HG03354 (cell line): ENCODE measurements at regions not wholly inside any gene's neighbourhood (a gene's known extent, or its start where the extent isn't known, plus 50 kb on each side); places are given as distances from the start of the nearest gene placed in this dataset.

Experiments used
- ATAC-seq: cut with Tn5 transposase; IDR thresholded peaks from one replicate; pipeline ENCODE4 v1.9.1; 2021; ENCODE audit warnings: mild to moderate bottlenecking; ENCODE audit not compliant: unreplicated experiment, poor library complexity, severe bottlenecking

DNA sequence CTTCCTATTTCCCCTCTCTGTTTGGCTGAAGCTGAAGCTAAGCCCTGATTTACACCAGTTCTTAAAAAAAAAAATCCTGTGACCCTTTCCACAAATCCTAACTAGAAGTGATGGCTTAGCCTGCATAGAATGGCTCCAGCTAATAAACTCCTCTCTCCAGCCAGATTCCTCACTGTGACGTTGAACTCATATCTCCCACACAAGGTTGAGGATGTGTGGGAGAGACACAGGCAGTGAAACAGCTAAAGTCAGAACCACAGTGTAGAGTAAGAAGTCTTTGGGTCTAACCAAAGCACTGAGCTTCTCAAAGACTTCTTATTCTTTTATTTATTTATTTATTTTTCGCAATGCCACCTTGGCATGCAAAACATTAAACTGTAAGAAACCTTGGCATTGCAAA is 268.3 kb downstream of the SNX13 start:
- ATAC-seq, result no peak

DNA sequence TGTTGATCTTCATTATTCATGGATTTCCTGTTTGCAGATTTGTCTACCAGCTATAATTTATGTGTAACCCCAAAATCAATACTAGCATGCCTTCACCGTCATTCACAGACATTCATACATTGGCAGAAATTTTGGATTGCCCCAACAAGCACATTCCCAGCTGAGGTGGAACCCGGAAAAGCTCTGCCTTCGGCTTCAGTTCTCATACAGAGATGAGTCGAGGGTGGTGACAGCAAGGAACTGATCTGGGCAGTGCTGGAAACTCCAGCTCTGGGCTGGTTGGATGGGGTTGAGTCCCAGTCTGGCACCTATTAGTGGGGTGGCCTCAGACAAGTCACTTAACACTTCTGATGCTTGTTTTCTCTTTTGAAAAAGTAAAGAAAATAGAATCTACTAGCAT is 267.5 kb downstream of the SNX13 start:
- ATAC-seq, result no peak

DNA sequence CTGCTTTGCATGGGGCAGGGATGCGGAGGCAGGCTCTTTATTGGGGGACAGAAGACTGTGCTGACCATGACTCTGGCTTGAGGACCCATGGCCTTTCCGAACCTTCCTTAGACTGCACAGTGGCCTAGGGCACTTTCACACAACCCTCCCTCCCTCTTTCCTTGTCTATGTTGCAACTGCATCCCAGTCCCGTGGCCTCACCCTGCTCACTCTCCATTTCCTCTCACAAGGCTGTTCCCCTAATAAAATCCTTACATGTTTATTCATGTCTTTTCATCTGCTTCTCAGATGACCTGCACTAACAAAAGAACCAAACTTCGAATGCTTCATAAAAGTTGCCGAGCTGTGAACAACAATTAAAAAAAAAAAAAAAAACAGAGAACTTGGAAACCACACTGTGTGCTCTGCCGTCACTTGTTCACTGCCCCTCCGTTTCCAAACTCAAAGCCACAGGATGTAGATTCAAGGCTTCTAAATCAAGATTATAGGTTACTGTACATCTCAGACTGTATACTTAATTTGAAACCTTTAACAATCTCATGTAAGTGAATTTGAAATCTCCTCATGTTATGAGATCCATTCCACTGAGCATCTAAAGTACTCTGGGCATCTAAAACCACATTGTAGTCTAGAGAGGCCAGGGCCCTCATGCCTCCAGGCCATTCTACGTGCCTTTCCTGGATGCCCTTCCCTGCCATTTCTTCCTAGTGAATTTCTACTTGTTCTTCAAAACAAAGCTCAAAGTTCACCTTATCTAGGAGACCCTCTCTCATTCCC is 265.9 kb downstream of the SNX13 start:
- ATAC-seq, result no peak

DNA sequence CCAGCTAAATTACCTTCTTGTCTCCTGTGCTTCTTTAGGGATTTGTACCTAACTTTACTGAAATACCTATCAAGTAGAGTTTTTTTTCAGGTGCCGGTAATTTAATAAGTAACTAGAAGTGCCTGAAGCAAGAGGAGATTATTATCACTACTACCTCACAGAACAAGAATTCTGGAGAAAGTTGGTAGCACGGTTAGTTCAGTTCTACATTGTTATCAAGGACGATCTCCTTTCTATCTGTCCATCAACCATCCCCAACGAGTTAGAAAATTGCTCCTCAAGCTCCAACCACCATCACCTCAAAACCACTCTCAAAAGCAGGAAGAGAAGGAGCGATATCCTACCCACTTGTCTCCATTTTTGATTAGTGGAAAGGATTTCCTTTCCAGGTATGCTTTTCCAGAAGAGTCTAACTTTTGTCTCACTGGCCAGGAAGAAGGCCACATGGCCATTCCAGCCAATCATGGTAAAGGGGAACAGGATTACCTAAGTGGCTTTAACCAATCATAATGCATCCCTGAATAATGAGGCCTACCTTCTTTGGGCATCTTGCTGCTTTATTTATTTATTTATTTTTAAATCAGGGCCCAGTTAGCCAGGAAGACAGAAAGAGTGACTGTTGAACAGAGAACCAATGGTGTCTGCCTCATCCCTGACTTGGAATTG is 265.2 kb downstream of the SNX13 start:
- ATAC-seq, result no peak

DNA sequence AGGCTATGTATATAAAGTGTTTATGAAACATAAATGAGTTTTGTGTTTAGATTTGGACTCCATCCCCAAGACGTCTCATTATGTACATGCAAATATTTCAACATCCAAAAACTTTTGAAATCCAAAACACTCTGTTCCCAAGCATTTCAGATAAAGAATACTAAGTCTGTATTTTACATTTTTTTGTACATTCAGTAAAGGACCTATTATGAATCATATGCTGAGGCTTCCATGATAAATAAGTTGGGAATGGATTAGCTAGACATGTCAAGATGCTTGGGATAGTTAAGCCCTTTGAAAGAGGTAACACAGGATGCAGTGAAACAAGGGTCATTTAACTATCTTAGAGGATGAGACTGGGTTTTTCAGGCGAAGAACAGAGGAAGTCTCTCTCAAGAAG is 262.9 kb downstream of the SNX13 start:
- no peak for ATAC-seq

DNA sequence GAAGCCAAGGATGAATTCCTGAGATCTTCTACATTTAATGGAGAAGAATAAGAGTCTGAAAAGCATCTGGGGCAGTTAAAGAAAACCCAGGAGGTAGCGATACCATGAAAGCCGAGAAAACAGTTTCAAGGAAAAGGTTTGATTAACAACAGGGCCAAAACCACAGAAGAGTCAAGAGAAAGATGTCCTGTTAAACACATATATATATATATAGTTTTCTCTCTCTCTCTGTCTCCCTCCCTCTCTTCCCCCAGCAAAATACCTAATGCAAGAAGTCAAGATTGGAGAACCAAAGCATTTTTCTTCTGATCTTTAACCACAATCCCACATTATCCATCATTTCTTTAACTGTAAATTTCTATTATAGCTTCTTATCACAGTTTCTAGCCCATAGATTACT is 261.4 kb downstream of the SNX13 start:
- ATAC-seq, result no peak

DNA sequence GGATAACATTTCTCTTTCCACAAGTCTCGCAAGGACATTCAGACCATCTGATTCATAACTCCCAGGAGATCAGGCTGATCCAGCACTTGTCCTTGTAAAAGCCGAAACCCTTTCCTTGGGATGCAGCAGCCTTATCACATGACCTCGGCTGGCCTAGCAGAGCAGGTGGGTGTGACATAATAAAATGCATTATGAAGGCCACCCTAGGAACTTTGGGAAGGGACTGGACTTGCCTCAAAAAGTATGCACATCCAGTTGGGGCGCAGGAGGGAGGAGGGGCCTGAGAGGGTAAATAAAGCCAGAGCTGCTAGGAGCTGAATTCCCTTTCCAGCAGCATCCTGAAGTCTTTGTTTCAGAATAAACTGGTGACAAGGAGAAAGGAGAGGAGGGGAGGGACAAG is 260.8 kb downstream of the SNX13 start:
- no peak for ATAC-seq

DNA sequence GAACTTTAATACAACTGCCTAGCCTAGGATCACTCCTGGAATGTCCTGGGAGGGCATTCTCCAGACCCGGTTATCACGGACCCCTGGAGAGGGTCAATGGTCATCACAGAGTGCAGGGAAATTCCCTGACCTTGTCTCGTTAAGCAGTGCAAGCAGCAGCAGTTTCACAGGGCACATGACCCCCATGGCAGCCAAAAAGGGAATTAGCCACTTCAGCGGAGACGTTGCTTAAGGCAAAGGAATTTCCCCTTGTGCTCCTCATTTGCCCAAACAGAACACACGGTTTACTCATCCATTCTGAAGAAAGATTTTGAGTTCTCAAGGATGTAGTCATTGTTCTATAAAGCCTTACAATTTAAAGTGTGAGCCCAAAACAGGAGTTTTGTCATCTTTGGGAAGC is 260.3 kb downstream of the SNX13 start:
- no peak for ATAC-seq

DNA sequence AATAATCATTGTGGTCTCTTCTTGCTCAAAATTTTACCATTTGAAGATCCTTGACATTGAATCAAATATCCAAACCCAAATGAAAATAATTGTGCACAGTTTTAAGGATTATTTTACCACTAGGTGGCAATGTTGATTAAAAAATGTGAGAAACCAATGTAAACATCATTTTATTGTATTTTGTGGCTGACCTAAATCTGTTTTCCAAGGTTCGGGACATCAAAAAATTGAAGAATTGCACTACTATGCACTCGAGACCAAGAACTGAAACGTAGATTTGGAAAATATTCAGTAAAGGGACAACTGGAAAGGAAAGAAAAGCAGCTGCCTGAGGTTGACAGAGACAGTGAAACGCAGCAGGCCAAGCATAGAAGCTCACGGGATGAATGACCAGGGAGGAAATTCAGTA is 259.3 kb downstream of the SNX13 start:
- no peak for ATAC-seq

DNA sequence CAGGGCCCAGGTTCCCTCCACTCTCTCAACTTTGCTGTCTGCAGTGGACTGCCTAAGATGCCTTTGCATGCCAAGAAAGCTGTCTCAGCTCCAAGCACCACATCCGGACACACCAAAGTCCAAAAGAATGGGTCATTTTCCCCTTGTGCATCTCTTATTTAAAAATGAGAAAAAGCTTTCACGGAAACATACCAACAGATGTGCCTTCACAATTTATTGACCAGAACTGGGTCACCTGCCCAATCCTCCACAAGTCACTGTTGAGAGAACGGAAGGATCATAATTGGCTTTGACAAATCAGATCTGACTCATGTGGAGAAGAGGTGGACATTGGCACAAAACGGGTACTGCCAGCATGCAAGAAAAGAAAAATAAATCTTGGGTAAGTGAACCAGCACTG is 258.3 kb downstream of the SNX13 start:
- no peak for ATAC-seq

DNA sequence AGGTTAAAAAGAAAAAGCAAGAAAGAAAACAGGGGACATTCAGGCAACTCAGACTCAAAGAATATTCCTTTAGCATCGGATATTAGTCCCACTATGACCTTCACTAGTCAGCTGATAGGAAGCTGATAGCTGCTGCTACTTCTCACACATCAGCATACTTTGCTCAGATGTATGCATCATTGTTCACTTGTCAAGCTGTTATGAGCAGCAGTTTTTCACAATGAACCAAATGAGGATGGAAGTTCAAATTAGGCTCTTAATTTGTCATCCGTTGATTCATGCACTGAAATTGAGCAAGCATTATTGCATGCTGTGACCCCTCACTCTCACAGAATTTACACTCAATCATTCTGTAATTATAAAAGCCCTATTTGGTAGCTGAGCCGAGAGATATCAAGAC is 257.7 kb downstream of the SNX13 start:
- no peak for ATAC-seq

DNA sequence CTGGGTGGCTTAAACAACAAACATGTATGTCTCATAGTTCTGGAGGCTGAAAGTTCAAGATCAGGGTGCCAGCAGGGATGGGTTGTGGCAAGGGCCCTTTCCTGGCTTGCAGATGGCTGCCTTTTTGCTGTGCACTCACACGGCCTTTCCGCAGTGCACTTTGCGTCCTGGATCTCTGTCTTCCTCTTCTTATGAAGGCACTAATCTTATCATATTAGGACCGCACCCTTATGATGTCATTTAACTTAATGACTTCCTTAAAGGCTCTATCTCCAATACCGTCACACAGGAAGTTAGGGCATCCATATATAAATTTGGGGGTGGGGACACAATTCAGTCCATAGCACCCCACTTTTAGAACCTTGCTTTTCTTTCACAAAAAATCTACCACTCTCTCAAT is 255.2 kb downstream of the SNX13 start:
- ATAC-seq, result no peak

DNA sequence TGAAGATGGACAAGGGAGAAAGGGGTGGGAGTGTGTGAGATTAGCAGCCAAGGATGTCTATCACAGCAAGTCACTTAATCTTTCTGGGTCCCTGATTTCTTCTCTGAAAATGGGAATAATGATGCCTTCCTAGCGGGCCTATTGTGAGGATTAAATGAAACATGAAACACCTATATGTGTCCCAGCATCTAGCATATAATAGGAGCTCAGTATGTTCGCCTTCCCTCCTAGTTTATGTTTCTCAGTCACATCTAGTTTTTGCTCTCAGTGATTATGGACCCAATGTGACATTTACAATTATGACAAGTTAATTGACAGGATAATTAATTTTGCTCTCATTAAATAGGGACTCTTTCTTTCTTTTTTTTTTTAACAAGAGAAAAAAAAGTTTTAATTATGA is 252.9 kb downstream of the SNX13 start:
- ATAC-seq, result no peak

DNA sequence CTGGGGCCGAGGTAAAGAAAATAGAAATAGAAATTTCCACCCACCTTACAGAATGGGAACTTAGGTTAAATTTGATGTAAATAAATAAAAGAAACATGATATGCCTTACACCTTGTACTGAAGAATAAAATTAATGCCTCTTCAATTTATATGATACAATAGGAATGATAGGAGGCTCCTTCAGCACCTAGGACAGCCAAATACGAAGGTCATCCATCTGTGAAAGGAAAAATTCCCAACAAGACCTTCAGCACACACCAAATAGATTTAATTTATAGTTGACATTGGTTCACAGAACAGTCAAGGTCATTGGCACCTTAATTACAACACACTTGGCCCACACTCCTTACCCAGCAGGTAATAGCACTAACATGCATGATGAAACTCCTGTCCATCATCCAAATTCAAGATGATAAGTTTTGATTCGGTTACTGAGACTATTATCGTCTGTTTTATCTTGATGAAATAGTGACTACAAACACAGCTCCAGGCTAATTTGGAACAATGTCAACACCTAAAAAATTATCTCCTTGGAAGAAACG is 250.9 kb downstream of the SNX13 start:
- no peak for ATAC-seq

DNA sequence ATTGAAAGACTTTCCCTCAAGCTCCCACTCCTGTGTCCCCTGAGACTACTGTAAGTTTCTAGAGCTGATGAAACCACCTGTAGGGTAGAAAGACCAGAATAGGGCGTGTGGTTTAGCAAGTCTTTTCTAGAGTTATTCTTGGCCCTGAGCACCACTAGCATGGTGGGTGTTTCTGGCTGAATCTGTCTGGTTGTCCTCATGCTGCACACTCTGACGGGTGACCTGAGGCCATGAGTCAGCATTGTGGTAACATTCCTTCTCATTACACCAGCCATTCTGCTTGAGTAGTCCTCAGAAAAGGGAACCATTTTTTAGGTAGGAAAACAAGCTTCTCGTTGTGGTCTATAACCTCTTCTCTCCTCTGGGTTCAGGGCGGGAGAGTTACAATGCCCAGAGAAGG is 250.3 kb downstream of the SNX13 start:
- ATAC-seq, result no peak

DNA sequence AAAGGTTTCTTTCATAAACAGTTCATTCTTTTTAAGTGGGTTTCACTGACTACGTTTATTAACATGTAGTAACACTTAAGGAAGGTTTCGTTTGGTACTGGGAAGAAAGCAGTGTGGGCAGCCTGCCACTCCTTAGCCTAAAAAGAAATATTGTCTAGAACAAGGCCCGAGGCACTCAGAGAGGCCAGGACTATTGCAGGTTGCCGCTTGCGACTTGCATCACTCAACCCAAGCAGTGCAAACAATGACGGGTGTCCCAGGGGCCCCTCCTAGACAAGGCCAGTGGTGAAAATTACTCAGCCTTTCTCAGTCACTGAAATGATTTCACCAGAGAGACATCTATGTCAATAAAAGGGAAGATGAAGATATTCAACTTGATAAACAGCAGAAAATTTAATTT is 243.9 kb downstream of the SNX13 start:
- ATAC-seq, result no peak

DNA sequence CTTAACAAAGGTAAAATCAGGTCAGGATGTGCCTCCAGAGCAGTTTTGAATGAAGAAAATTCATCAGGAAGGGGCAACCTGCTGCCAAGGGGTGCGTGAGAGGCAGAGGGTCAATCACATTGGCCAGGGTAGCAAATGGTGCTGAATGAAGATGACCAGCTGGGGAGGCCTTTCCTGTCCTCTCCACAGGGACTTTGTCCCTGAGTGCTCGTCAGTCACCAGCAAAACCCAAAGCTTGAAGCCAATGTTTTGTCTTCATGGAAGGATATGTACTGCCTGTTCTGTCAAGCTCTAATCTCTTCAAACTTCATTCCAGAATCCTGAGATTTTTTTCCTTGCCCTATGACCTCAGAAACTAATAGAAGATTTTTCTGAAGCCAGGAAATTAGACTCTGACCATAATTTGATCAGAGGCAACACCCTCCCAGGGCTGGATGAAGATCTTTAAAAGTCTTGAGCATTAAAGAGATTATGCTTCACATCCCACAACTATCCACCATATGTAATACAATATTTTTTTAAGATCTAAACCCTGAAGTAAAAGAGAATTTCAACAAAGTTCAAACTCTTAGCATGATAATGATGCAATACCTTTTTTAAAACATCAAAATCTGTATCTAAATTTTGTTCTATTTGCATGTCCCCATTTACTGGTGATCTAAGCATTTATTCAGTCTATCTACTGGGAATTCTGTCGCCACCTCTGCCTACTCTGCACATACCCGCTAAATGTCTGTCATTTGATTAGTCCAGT is 243.0 kb downstream of the SNX13 start:
- ATAC-seq, result no peak

DNA sequence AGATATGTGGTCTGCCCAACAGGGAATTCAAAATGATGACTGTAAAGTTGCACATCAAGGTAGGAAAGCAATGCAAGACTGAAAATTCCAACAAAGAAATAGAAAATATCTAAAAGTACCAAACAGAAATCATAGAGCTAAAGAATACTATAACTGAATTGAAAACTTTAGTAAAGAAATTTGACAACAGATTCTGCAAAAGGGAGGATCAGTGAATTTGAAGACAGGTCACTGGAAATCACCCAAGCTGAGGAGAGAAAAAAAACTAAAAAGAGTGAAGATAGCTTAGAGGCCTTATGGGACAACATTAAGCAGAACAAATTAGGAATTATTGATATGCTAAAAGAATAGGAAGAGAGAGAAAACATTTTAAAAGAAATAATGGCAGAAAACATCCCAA is 240.6 kb downstream of the SNX13 start:
- no peak for ATAC-seq

DNA sequence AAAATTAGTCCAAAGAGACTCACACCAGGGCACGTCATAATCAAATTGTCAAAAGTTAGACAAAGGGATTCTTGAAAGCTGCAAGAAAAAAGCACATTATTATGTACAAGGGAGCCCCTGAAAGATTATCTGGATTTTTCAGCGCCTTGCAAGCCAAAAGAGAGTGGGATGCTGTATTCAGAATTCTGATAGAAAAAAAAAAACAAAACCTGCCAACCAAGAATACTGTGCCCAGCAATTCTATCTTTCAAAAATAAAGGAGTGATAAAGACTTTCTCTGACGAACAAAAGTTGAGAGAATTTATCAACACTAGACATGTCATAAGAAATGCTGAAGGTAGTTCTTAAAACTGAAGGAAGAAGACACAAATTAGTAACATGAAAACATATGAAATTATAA is 240.2 kb downstream of the SNX13 start:
- no peak for ATAC-seq

DNA sequence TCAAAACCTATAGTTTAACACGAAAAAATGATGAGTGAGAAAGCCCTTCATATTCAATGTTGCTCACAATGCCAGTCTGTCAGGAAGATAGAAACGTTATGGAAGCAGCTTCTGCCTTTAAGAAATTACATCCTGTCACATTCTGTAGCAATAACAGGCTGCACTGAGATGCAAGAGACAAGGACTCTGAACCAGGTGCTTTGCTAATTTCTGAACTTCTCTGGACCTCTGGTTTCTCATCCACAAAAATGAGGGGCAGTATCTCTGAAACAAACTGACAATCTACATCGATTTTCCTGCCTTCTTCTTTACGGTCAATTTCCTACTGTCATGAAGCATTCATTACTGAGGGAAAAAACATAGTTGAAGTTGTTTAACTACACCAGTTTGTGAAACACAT is 234.0 kb downstream of the SNX13 start:
- ATAC-seq, result no peak

DNA sequence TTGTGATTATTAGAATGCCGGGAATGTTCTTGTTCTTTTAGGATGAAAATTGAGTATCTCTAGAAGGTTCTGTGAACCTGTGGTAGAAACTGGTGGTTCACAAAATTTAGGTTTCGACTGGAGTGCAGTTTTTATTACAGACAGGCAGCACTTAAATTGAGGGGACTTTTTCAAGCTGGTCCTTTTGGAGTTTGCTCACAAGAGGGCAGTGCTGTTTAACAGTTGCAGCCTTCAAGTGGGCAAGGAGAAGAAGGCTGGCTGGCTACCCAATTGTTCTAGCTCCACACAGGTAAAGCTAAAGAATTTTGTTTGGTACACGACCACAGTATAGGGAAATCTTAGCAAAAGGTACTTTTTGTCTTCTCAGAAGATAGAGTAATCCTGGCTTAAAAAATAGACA is 233.6 kb downstream of the SNX13 start:
- ATAC-seq, result peak; percentile 78
